Loucy (cell line): ENCODE measurements at regions not wholly inside any gene's neighbourhood (a gene's known extent, or its start where the extent isn't known, plus 50 kb on each side); places are given as distances from the start of the nearest gene placed in this dataset.

Experiments used
- H2AFZ ChIP-seq: fragments of 200-600 bp; sonication (generic); 2 replicates; pipeline ENCODE4 v1.6.0; 2016; ENCODE audit warnings: antibody characterized with exemption, mild to moderate bottlenecking, low read length, moderate library complexity
- H3F3A ChIP-seq: fragments of 200-600 bp; 2 replicates; pipeline ENCODE4 v1.6.0; 2016; ENCODE audit warnings: antibody characterized with exemption, low read depth, mild to moderate bottlenecking
- H3K27me3 ChIP-seq: fragments of 200-600 bp; sonication (generic); 2 replicates; pipeline ENCODE4 v1.6.1; 2014; ENCODE audit warnings: low read length, mild to moderate bottlenecking; ENCODE audit not compliant: insufficient read depth, poor library complexity, severe bottlenecking
- H3K36me3 ChIP-seq: fragments of 200-600 bp; sonication (generic); 2 replicates; pipeline ENCODE4 v1.6.1; 2016; ENCODE audit warnings: low read length; ENCODE audit not compliant: insufficient read depth
- H3K4me1 ChIP-seq: fragments of 200-600 bp; sonication (generic); 2 replicates; pipeline ENCODE4 v1.5.1; 2014; ENCODE audit warnings: low read length, mild to moderate bottlenecking; ENCODE audit not compliant: insufficient read depth, poor library complexity, severe bottlenecking
- H3K4me2 ChIP-seq: fragments of 200-600 bp; sonication (generic); 2 replicates; pipeline ENCODE4 v1.6.0; 2014; ENCODE audit warnings: antibody characterized with exemption, low read length, low read depth, mild to moderate bottlenecking; ENCODE audit not compliant: poor library complexity, severe bottlenecking
- H3K4me3 ChIP-seq: fragments of 200-600 bp; sonication (generic); 2 replicates; pipeline ENCODE4 v1.5.1; 2014; ENCODE audit warnings: low read length, mild to moderate bottlenecking, mixed read lengths; ENCODE audit not compliant: poor library complexity, severe bottlenecking
- H3K79me2 ChIP-seq: fragments of 200-600 bp; sonication (generic); 2 replicates; pipeline ENCODE4 v1.6.1; 2014; ENCODE audit warnings: low read length; ENCODE audit not compliant: insufficient read depth
- H3K9ac ChIP-seq: fragments of 200-600 bp; sonication (generic); 2 replicates; pipeline ENCODE4 v1.6.0; 2014; ENCODE audit warnings: mild to moderate bottlenecking, low read depth, low read length, moderate library complexity; ENCODE audit not compliant: poor library complexity, severe bottlenecking
- H3K9me2 ChIP-seq: fragments of 200-600 bp; sonication (generic); replicated peaks from 2 replicates; pipeline ENCODE4 v1.6.1; 2016; ENCODE audit warnings: low read depth, low read length, mixed read lengths
- H3K9me3 ChIP-seq: fragments of 200-600 bp; sonication (generic); 2 replicates; pipeline ENCODE4 v1.6.1; 2014; ENCODE audit warnings: mild to moderate bottlenecking, antibody characterized with exemption, low read length, low read depth; ENCODE audit not compliant: insufficient read depth
- H4K20me1 ChIP-seq: fragments of 200-600 bp; sonication (generic); 2 replicates; pipeline ENCODE4 v1.6.0; 2014; ENCODE audit warnings: antibody characterized with exemption, low read length, mild to moderate bottlenecking; ENCODE audit not compliant: insufficient read depth, poor library complexity, severe bottlenecking
- CTCF ChIP-seq: fragments of 200-600 bp; sonication (generic); conservative IDR thresholded peaks from 2 replicates; pipeline ENCODE4 v1.5.1; 2014; ENCODE audit warnings: mild to moderate bottlenecking, antibody characterized with exemption, low read length
- EZH2phosphoT487 ChIP-seq: fragments of 200-600 bp; IDR thresholded peaks from 2 replicates; pipeline ENCODE4 v1.6.1; 2018; ENCODE audit warnings: antibody characterized with exemption, mild to moderate bottlenecking, moderate library complexity, borderline replicate concordance

GRCh38 chr1:4129693-4130092 is 229.6 kb upstream of the C1orf174 start:
- TF ChIP-seq CTCF, result no peak
- TF ChIP-seq EZH2phosphoT487, result no peak
- Histone ChIP-seq H3K36me3 (no peaks in the 10 kb centered on the region), H3K9ac (no peak overlapping the region), H3K4me1 (no peaks in the 10 kb centered on the region), H3K4me3 (no peak overlapping the region), H3K79me2 (no peaks in the 10 kb centered on the region), H3F3A (no peaks in the 10 kb centered on the region), H3K9me3 (no peaks in the 10 kb centered on the region), H3K27me3 (no peaks in the 10 kb centered on the region), H4K20me1 (no peaks in the 10 kb centered on the region), H2AFZ (no peak overlapping the region), H3K9me2 (no peaks in the 10 kb centered on the region), H3K4me2 (no peak overlapping the region)

- Histone ChIP-seq H3K4me3 (no peak overlapping the region), H3K9me3 (no peaks in the 10 kb centered on the region), H2AFZ (no peak overlapping the region), H3K4me2 (no peak overlapping the region), H4K20me1 (no peaks in the 10 kb centered on the region), H3K9me2 (no peaks in the 10 kb centered on the region), H3K4me1 (no peaks in the 10 kb centered on the region), H3K27me3 (no peaks in the 10 kb centered on the region), H3K9ac (no peak overlapping the region), H3K36me3 (no peaks in the 10 kb centered on the region), H3K79me2 (no peaks in the 10 kb centered on the region), H3F3A (no peaks in the 10 kb centered on the region)
- TF ChIP-seq EZH2phosphoT487 (no peak), CTCF (no peak)
These were observed 230.0 kb upstream of the C1orf174 start for GRCh38 chr1:4130096-4130495.

DNA sequence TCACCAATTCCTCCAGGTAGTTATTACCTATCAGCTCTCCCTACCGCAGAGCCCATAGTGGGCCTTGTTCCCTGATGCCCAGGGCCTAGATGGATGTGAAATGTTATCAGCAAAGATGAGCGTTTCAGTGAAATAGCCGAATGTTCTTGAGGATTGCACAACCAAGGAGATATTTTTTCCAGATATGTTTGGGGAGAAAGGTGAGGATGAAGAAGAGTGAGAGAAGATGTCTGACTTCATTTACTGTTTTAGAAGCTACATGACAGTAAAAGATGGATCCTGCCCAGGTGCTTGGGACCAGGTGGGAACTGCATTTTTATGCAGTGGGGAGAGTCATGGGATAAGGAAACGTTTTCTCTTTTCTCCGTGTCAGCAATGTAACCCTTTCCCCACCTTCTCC is 231.7 kb upstream of the C1orf174 start:
- Histone ChIP-seq H4K20me1 (no peaks in the 10 kb centered on the region), H3K27me3 (no peaks in the 10 kb centered on the region), H3K9me2 (no peaks in the 10 kb centered on the region), H3K4me2 (no peak overlapping the region), H3K9ac (no peak overlapping the region), H3K36me3 (no peaks in the 10 kb centered on the region), H3K9me3 (no peaks in the 10 kb centered on the region), H3F3A (no peaks in the 10 kb centered on the region), H2AFZ (no peak overlapping the region), H3K79me2 (no peaks in the 10 kb centered on the region), H3K4me3 (no peak overlapping the region), H3K4me1 (no peaks in the 10 kb centered on the region)
- TF ChIP-seq CTCF (no peak), EZH2phosphoT487 (no peak)
